Endothelial cell of umbilical vein (primary cell): ENCODE measurements at regions not wholly inside any gene's neighbourhood (a gene's known extent, or its start where the extent isn't known, plus 50 kb on each side); places are given as distances from the start of the nearest gene placed in this dataset.
"Not testable (repeated sequence)": the region's sequence is repeated elsewhere in the genome, so short reads cannot be mapped to it uniquely, and the experiment has no call there.

Experiments
- CTCF ChIP-seq, 2 donors: IDR thresholded peaks; 1 replicate in 1 of 2; 2 replicates in 1 of 2; pipeline ENCODE4 v1.5.1; 2011; ENCODE audit warnings: low read length in 2 of 2, mild to moderate bottlenecking in 2 of 2, moderate library complexity in 2 of 2, control low read depth in 1 of 2, inconsistent platforms in 1 of 2, low read depth in 1 of 2; ENCODE audit not compliant: insufficient read depth in 1 of 2; ENCODE audit errors: extremely low read depth in 1 of 2
- POLR2A ChIP-seq: IDR thresholded peaks from 2 replicates; pipeline ENCODE4 v1.6.1; 2012; ENCODE audit warnings: low read depth, mild to moderate bottlenecking, control low read depth, low read length
- POLR2AphosphoS5 ChIP-seq: IDR thresholded peaks from 2 replicates; pipeline ENCODE4 v1.6.1; 2012; ENCODE audit warnings: low read depth, mild to moderate bottlenecking, control low read depth, low read length, moderate library complexity; ENCODE audit not compliant: insufficient read depth

GRCh38 chr12:9469463-9469862 is 138.3 kb downstream of the KLRB1 start:
- not testable (repeated sequence) for TF ChIP-seq POLR2A; POLR2AphosphoS5; CTCF (IDR thresholded peaks at IDR 0.05; ENCODE audit: extremely low read depth in 1 of 2, insufficient read depth in 1 of 2, low read depth in 1 of 2, low read length in 2 of 2)
